ENCODE measurements at regions not wholly inside any gene's neighbourhood (a gene's known extent, or its start where the extent isn't known, plus 50 kb on each side); places are given as distances from the start of the nearest gene placed in this dataset.

GRCh38 chr10:107647462-107647861 lies 483.0 kb upstream of the SORCS1 start:
- no peak for DNase-seq (ENCODE audit: low spot score)

GRCh38 chr10:107631876-107632275 lies 467.4 kb upstream of the SORCS1 start:
- DNase-seq (ENCODE audit: low spot score), result no peak

- DNase-seq (ENCODE audit: low spot score), result no peak
Measured at GRCh38 chr10:107626862-107627261, 462.4 kb upstream of the SORCS1 start.

- DNase-seq (ENCODE audit: low spot score), result no peak
Measured at GRCh38 chr10:107623292-107623691, 458.8 kb upstream of the SORCS1 start.

GRCh38 chr10:107619139-107619538 lies 454.6 kb upstream of the SORCS1 start:
- DNase-seq (ENCODE audit: low spot score), result no peak

GRCh38 chr10:107618504-107618994 lies 454.0 kb upstream of the SORCS1 start:
- no peak for DNase-seq (ENCODE audit: low spot score)

- no peak for DNase-seq (ENCODE audit: low spot score)
Measured at GRCh38 chr10:107616463-107617410, 452.2 kb upstream of the SORCS1 start.

GRCh38 chr10:107616031-107616430 lies 451.5 kb upstream of the SORCS1 start:
- no peak for DNase-seq (ENCODE audit: low spot score)

GRCh38 chr10:107614939-107615685 lies 450.6 kb upstream of the SORCS1 start:
- no peak for DNase-seq (ENCODE audit: low spot score)

- no peak for DNase-seq (ENCODE audit: low spot score)
Measured at GRCh38 chr10:107611115-107611514, 446.6 kb upstream of the SORCS1 start.

GRCh38 chr10:107589081-107589480 lies 424.6 kb upstream of the SORCS1 start:
- no peak for DNase-seq (ENCODE audit: low spot score)

GRCh38 chr10:107585630-107586029 lies 421.1 kb upstream of the SORCS1 start:
- no peak for DNase-seq (ENCODE audit: low spot score)

- DNase-seq (ENCODE audit: low spot score), result no peak
Measured at GRCh38 chr10:107583974-107584373, 419.5 kb upstream of the SORCS1 start.

GRCh38 chr10:107579970-107580369 lies 415.5 kb upstream of the SORCS1 start:
- no peak for DNase-seq (ENCODE audit: low spot score)

GRCh38 chr10:107577221-107577620 lies 412.7 kb upstream of the SORCS1 start:
- DNase-seq (ENCODE audit: low spot score), result no peak

GRCh38 chr10:107576746-107577145 lies 412.2 kb upstream of the SORCS1 start:
- no peak for DNase-seq (ENCODE audit: low spot score)

- DNase-seq (ENCODE audit: low spot score), result no peak
Measured at GRCh38 chr10:107565014-107565413, 400.5 kb upstream of the SORCS1 start.

- DNase-seq (ENCODE audit: low spot score), result no peak
Measured at GRCh38 chr10:107561136-107561650, 396.7 kb upstream of the SORCS1 start.

- no peak for DNase-seq (ENCODE audit: low spot score)
Measured at GRCh38 chr10:107557916-107558315, 393.4 kb upstream of the SORCS1 start.

GRCh38 chr10:107554333-107554732 lies 389.8 kb upstream of the SORCS1 start:
- DNase-seq (ENCODE audit: low spot score), result no peak

GRCh38 chr10:107553470-107553869 lies 389.0 kb upstream of the SORCS1 start:
- no peak for DNase-seq (ENCODE audit: low spot score)

GRCh38 chr10:107552963-107553362 lies 388.5 kb upstream of the SORCS1 start:
- DNase-seq (ENCODE audit: low spot score), result no peak

Measured in HT-29 (cell line).